Gastroesophageal sphincter (tissue), 4 donors: ENCODE measurements at regions not wholly inside any gene's neighbourhood (a gene's known extent, or its start where the extent isn't known, plus 50 kb on each side); places are given as distances from the start of the nearest gene placed in this dataset.

Source experiments
- ATAC-seq: fragments of 150-250 bp; one replicate; pipeline ENCODE4 v1.9.1; 2016; ENCODE audit warnings: mild to moderate bottlenecking, moderate library complexity
- H3K27ac ChIP-seq, 4 donors: fragments of 200-600 bp; sonication (generic) in 3 of 4; 1 replicate in 3 of 4; 2 replicates in 1 of 4; pipeline ENCODE4 v1.5.1; 2016 to 2019
- H3K27me3 ChIP-seq: fragments of 200-600 bp; sonication (generic); one replicate; pipeline ENCODE4 v1.5.1; 2019
- H3K36me3 ChIP-seq, 2 donors: fragments of 200-600 bp; sonication (generic); one replicate each; pipeline ENCODE4 v1.5.1; 2019; ENCODE audit warnings: control low read depth in 1 of 2
- H3K4me1 ChIP-seq, 3 donors: fragments of 200-600 bp; sonication (generic); 1 replicate in 2 of 3; 2 replicates in 1 of 3; pipeline ENCODE4 v1.5.1; 2016 to 2019; ENCODE audit warnings: control low read depth in 2 of 3
- H3K4me3 ChIP-seq, 2 donors: fragments of 200-600 bp; sonication (generic); one replicate each; pipeline ENCODE4 v1.5.1; 2019; ENCODE audit warnings: mild to moderate bottlenecking in 1 of 2, moderate library complexity in 1 of 2
- H3K9me3 ChIP-seq, 3 donors: fragments of 200-600 bp; sonication (generic); one replicate each; pipeline ENCODE4 v1.5.1; 2017 to 2019; ENCODE audit warnings: control low read depth in 2 of 3
- CTCF ChIP-seq, 4 experiments: fragments of 200-600 bp in 2 of 4; fragments of 450-650 bp in 2 of 4; sonication (generic) in 1 of 4; IDR thresholded peaks; one replicate each; pipeline ENCODE4 v1.5.1; 2017 to 2019; ENCODE audit warnings: antibody characterized with exemption in 4 of 4, mild to moderate bottlenecking in 2 of 4, moderate library complexity in 2 of 4
- EP300 ChIP-seq: sonication (generic); formaldehyde crosslinking; IDR thresholded peaks from one replicate; pipeline ENCODE4 v1.6.1; 2017; ENCODE audit warnings: antibody characterized with exemption, mild to moderate bottlenecking
- POLR2A ChIP-seq, 2 donors: fragments of 450-650 bp; IDR thresholded peaks; one replicate each; pipeline ENCODE4 v1.6.1; 2017; ENCODE audit warnings: antibody characterized with exemption in 2 of 2, mild to moderate bottlenecking in 2 of 2, moderate library complexity in 1 of 2
- POLR2AphosphoS5 ChIP-seq: sonication (generic); formaldehyde crosslinking; IDR thresholded peaks from one replicate; pipeline ENCODE4 v1.6.1; 2017; ENCODE audit warnings: antibody characterized with exemption
- WGBS, 2 donors: methylation state at CpG; one replicate each; pipeline ENCODE4 v1.1.5; 2018; ENCODE audit warnings: low coverage in 1 of 2; 5-methylcytosine and 5-hydroxymethylcytosine counted together

GRCh38 chr3:107992976-107993684 lies 97.7 kb downstream of the CD47 start:
- Histone ChIP-seq H3K36me3 (no peaks in the 10 kb centered on the region), H3K27me3 (no peaks in the 10 kb centered on the region), H3K4me1 (peaks cover 0 to 12% (median 3%) of the 10 kb centered on the region in 3 donors), H3K9me3 (no peaks in the 10 kb centered on the region), H3K4me3 (no peak overlapping the region), H3K27ac (no peak overlapping the region)
- 71% methylated on average over 3 of the region's 9 CpGs; no CpG with 5 or more reads in 1 of the 2 donors for WGBS, 2 donors
- TF ChIP-seq POLR2A (IDR thresholded peaks at IDR 0.05) = no peak
- TF ChIP-seq CTCF (IDR thresholded peaks at IDR 0.05) = no peak
- TF ChIP-seq EP300 = no peak
- no peak for TF ChIP-seq POLR2AphosphoS5
- no peak for ATAC-seq

DNA sequence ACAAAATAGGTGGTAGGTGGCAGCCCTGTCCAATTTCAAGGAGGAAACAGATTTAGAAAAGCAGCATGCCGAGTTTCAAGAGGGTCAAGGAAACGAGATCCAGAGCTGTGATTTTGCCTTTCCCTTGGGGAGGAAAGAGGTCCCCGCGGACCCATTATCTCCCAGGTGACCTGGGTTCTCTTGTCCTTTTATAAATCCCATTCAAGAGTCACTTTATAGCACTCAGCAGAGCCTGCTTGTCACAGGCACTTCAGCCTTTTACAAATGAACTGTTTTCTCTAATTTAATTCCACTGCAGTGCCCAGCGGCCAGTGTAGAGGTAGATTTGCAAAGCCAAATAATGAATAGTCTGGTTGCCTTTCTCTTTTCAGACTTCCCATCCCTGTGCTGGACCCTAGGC lies 99.9 kb downstream of the CD47 start:
- peaks cover 10 to 33% (median 21%) of the 10 kb centered on the region in 3 donors for H3K4me1 ChIP-seq
- H3K4me3 ChIP-seq = no peak overlapping the region
- no peaks in the 10 kb centered on the region for H3K27me3 ChIP-seq
- H3K36me3 ChIP-seq = no peaks in the 10 kb centered on the region
- no peaks in the 10 kb centered on the region for H3K9me3 ChIP-seq
- H3K27ac ChIP-seq = no peak overlapping the region
- TF ChIP-seq EP300 = no peak
- TF ChIP-seq POLR2A (IDR thresholded peaks at IDR 0.05) = no peak
- no peak for TF ChIP-seq CTCF (IDR thresholded peaks at IDR 0.05)
- TF ChIP-seq POLR2AphosphoS5 = no peak
- WGBS, 2 donors = 93 to 100% methylated on average over 4 to 5 of the region's 5 CpGs
- ATAC-seq = no peak

- no peaks in the 10 kb centered on the region for H3K27me3 ChIP-seq
- peaks cover 10 to 33% (median 21%) of the 10 kb centered on the region in 3 donors for H3K4me1 ChIP-seq
- ATAC-seq = no peak
- 95 to 100% methylated on average over 3 to 4 of the region's 6 CpGs for WGBS, 2 donors
- H3K9me3 ChIP-seq = no peaks in the 10 kb centered on the region
- TF ChIP-seq POLR2AphosphoS5 = no peak
- no peak for TF ChIP-seq POLR2A (IDR thresholded peaks at IDR 0.05)
- no peak for TF ChIP-seq CTCF (IDR thresholded peaks at IDR 0.05)
- TF ChIP-seq EP300 = no peak
- no peak overlapping the region for H3K27ac ChIP-seq
- no peak overlapping the region for H3K4me3 ChIP-seq
- H3K36me3 ChIP-seq = no peaks in the 10 kb centered on the region
These were observed 100.4 kb downstream of the CD47 start for GRCh38 chr3:107990433-107990832.

DNA sequence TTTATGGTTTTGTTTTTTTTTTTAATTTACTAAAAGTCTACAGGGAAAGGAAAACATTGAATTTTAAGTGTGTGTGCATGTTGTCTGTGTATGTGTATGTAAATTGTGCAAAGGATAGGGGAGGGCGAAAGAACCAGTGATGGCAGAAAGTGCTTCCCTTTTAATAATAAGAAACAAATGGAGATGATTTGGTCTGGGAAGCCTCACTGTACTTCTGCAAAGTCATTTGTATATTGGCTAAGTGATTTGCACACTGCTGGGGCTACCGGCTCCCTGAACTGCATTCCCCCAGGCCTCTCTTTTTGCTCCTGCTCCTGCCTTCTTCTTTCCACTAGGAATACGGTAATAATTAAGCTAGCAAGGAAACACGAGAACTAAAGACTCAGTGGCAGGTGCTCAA lies 101.2 kb downstream of the CD47 start:
- H3K27ac ChIP-seq = no peak overlapping the region
- no peak overlapping the region for H3K4me3 ChIP-seq
- no peaks in the 10 kb centered on the region for H3K9me3 ChIP-seq
- 43 to 47% methylated on average over 3 to 4 of the region's 4 CpGs for WGBS, 2 donors
- H3K27me3 ChIP-seq = no peaks in the 10 kb centered on the region
- H3K4me1 ChIP-seq = peaks cover 10 to 33% (median 21%) of the 10 kb centered on the region in 3 donors
- TF ChIP-seq POLR2AphosphoS5 (no peak), CTCF (IDR thresholded peaks at IDR 0.05) (no peak), EP300 (no peak), POLR2A (IDR thresholded peaks at IDR 0.05) (no peak)
- H3K36me3 ChIP-seq = no peaks in the 10 kb centered on the region
- ATAC-seq = no peak
